Ishikawa (cell line): ENCODE measurements at regions not wholly inside any gene's neighbourhood (a gene's known extent, or its start where the extent isn't known, plus 50 kb on each side); places are given as distances from the start of the nearest gene placed in this dataset.

Experiments used
- CEBPB ChIP-seq: IDR thresholded peaks from 2 replicates; pipeline ENCODE4 v1.6.1; 2012
- CREB1 ChIP-seq: IDR thresholded peaks from 2 replicates; pipeline ENCODE4 v1.6.1; 2012; ENCODE audit warnings: low read depth
- EGR1 ChIP-seq: IDR thresholded peaks from 2 replicates; pipeline ENCODE4 v1.6.1; 2012
- EP300 ChIP-seq: IDR thresholded peaks from 2 replicates; pipeline ENCODE4 v1.6.1; 2012; ENCODE audit warnings: borderline replicate concordance
- FOXM1 ChIP-seq: IDR thresholded peaks from 2 replicates; pipeline ENCODE4 v1.6.1; 2012; ENCODE audit warnings: low read depth, borderline replicate concordance
- MAX ChIP-seq: IDR thresholded peaks from 2 replicates; pipeline ENCODE4 v1.6.1; 2012
- NFIC ChIP-seq: IDR thresholded peaks from 2 replicates; pipeline ENCODE4 v1.6.1; 2012
- RAD21 ChIP-seq: IDR thresholded peaks from 2 replicates; pipeline ENCODE4 v1.6.1; 2012; ENCODE audit warnings: low read depth
- REST ChIP-seq: IDR thresholded peaks from 2 replicates; pipeline ENCODE4 v1.6.1; 2012; ENCODE audit warnings: low read depth, mild to moderate bottlenecking
- TAF1 ChIP-seq: IDR thresholded peaks from 2 replicates; pipeline ENCODE4 v1.6.1; 2012; ENCODE audit warnings: low read depth, mild to moderate bottlenecking
- TCF12 ChIP-seq: IDR thresholded peaks from 2 replicates; pipeline ENCODE4 v1.6.1; 2012; ENCODE audit warnings: low read depth
- TEAD4 ChIP-seq: IDR thresholded peaks from 2 replicates; pipeline ENCODE4 v1.6.1; 2012
- USF1 ChIP-seq: IDR thresholded peaks from 2 replicates; pipeline ENCODE4 v1.6.1; 2012
- YY1 ChIP-seq: IDR thresholded peaks from 2 replicates; pipeline ENCODE4 v1.6.1; 2012; ENCODE audit warnings: low read depth
- ZBTB7A ChIP-seq: IDR thresholded peaks from 2 replicates; pipeline ENCODE4 v1.6.1; 2012; ENCODE audit warnings: low read depth

GRCh38 chr22:22983123-22983522, 87.2 kb upstream of the GNAZ start:
- TF ChIP-seq TCF12: no peak
- TF ChIP-seq NFIC: no peak
- no peak for TF ChIP-seq YY1

GRCh38 chr22:22983816-22984215, 86.5 kb upstream of the GNAZ start:
- TF ChIP-seq REST (no peak), NFIC (no peak), YY1 (no peak), CEBPB (no peak), ZBTB7A (no peak), CREB1 (no peak), TAF1 (no peak), TEAD4 (no peak), USF1 (no peak), MAX (no peak), EP300 (no peak)

- TF ChIP-seq USF1: no peak
- no peak for TF ChIP-seq FOXM1
- TF ChIP-seq RAD21: no peak
- TF ChIP-seq YY1: no peak
- no peak for TF ChIP-seq ZBTB7A
- no peak for TF ChIP-seq CREB1
- TF ChIP-seq EGR1: no peak
- no peak for TF ChIP-seq MAX
- no peak for TF ChIP-seq CEBPB
- no peak for TF ChIP-seq TEAD4
- TF ChIP-seq TAF1: no peak
- no peak for TF ChIP-seq NFIC
- TF ChIP-seq EP300: no peak
- no peak for TF ChIP-seq TCF12
- no peak for TF ChIP-seq REST
Measured at GRCh38 chr22:22984967-22985366, 85.4 kb upstream of the GNAZ start.

GRCh38 chr22:22986008-22986407, 84.3 kb upstream of the GNAZ start:
- TF ChIP-seq USF1 (no peak), EGR1 (no peak), FOXM1 (no peak), REST (no peak), TCF12 (no peak), CREB1 (no peak), EP300 (no peak), CEBPB (no peak), RAD21 (no peak), TAF1 (no peak), ZBTB7A (no peak), NFIC (no peak), TEAD4 (no peak), MAX (no peak), YY1 (no peak)

GRCh38 chr22:22986640-22987039, 83.7 kb upstream of the GNAZ start:
- TF ChIP-seq TCF12 (no peak), FOXM1 (no peak), MAX (no peak), EGR1 (no peak), ZBTB7A (no peak), CEBPB (no peak), USF1 (no peak), TEAD4 (no peak), TAF1 (no peak), YY1 (no peak), NFIC (no peak), RAD21 (no peak), CREB1 (no peak), EP300 (no peak), REST (no peak)
